Smooth muscle cell (in vitro differentiated cells): ENCODE measurements at regions not wholly inside any gene's neighbourhood (a gene's known extent, or its start where the extent isn't known, plus 50 kb on each side); places are given as distances from the start of the nearest gene placed in this dataset.

Experiments used
- DNase-seq: peaks from one replicate; lab custom pipeline; 2025; ENCODE audit not compliant: unreplicated experiment; lab: John Stamatoyannopoulos, UW
- H2AFZ ChIP-seq: fragments of 200-600 bp; sonication (generic); 2 replicates; pipeline ENCODE4 v1.6.0; 2016; ENCODE audit warnings: antibody characterized with exemption, low read depth, mild to moderate bottlenecking
- H3F3A ChIP-seq: fragments of 200-600 bp; sonication (generic); 2 replicates; pipeline ENCODE4 v1.6.0; 2017; ENCODE audit warnings: antibody characterized with exemption, low read depth
- H3K27ac ChIP-seq: fragments of 200-600 bp; sonication (generic); 2 replicates; pipeline ENCODE4 v1.5.1; 2016; ENCODE audit warnings: low read depth, mild to moderate bottlenecking
- H3K27me3 ChIP-seq: fragments of 200-600 bp; sonication (generic); 2 replicates; pipeline ENCODE4 v1.6.1; 2016; ENCODE audit warnings: low read depth, mild to moderate bottlenecking
- H3K36me3 ChIP-seq: fragments of 200-600 bp; sonication (generic); 2 replicates; pipeline ENCODE4 v1.5.1; 2016; ENCODE audit warnings: low read depth
- H3K4me1 ChIP-seq: fragments of 200-600 bp; sonication (generic); 2 replicates; pipeline ENCODE4 v1.5.1; 2016; ENCODE audit warnings: low read depth
- H3K4me2 ChIP-seq: fragments of 200-600 bp; sonication (generic); 2 replicates; pipeline ENCODE4 v1.6.0; 2016; ENCODE audit warnings: mild to moderate bottlenecking
- H3K4me3 ChIP-seq: fragments of 200-600 bp; sonication (generic); 2 replicates; pipeline ENCODE4 v1.5.1; 2016; ENCODE audit warnings: mild to moderate bottlenecking
- H3K79me2 ChIP-seq: fragments of 200-600 bp; sonication (generic); 2 replicates; pipeline ENCODE4 v1.6.0; 2016; ENCODE audit warnings: low read depth, mild to moderate bottlenecking
- H3K9ac ChIP-seq: fragments of 200-600 bp; sonication (generic); 2 replicates; pipeline ENCODE4 v1.6.0; 2016; ENCODE audit warnings: low read depth
- H3K9me3 ChIP-seq: fragments of 200-600 bp; sonication (generic); replicated peaks from 2 replicates; pipeline ENCODE4 v1.5.1; 2016; ENCODE audit warnings: low read depth
- H4K20me1 ChIP-seq: fragments of 200-600 bp; sonication (generic); 2 replicates; pipeline ENCODE4 v1.6.0; 2016; ENCODE audit warnings: low read depth
- CTCF ChIP-seq: fragments of 200-600 bp; sonication (generic); IDR thresholded peaks from 2 replicates; pipeline ENCODE4 v1.5.1; 2017; ENCODE audit warnings: borderline replicate concordance, mild to moderate bottlenecking, antibody characterized with exemption; ENCODE audit not compliant: insufficient read depth, poor library complexity, severe bottlenecking
- WGBS: methylation state at CpG from one replicate; pipeline ENCODE4 v1.1.7; 2016; ENCODE audit warnings: low lambda C conversion rate; 5-methylcytosine and 5-hydroxymethylcytosine counted together

- Histone ChIP-seq H3K4me3 (peak overlapping the region; percentile 93), H2AFZ (no peak overlapping the region), H3K9ac (peak overlapping the region; percentile 90), H3K27ac (peak overlapping the region; percentile 95), H3K27me3 (no peaks in the 10 kb centered on the region), H3F3A (peaks cover 4% of the 10 kb centered on the region), H3K4me2 (peak overlapping the region; percentile 94), H3K36me3 (no peaks in the 10 kb centered on the region), H3K4me1 (peaks cover 3% of the 10 kb centered on the region), H3K9me3 (no peaks in the 10 kb centered on the region), H3K79me2 (peaks cover 54% of the 10 kb centered on the region), H4K20me1 (peaks cover 31% of the 10 kb centered on the region)
- DNase-seq, result no peak
- 43% methylated on average over 9 of the region's 9 CpGs for WGBS
- no peak for TF ChIP-seq CTCF
These were observed 470.1 kb downstream of the SOX9 start for GRCh38 chr17:72590882-72591281.

- Histone ChIP-seq H3K9ac (peak overlapping the region; percentile 90), H3K27me3 (no peaks in the 10 kb centered on the region), H3K4me3 (peak overlapping the region; percentile 93), H2AFZ (peak overlapping the region; percentile 36), H3K27ac (peak overlapping the region; percentile 95), H3K4me2 (peak overlapping the region; percentile 94), H3K36me3 (no peaks in the 10 kb centered on the region), H3K9me3 (no peaks in the 10 kb centered on the region), H3F3A (peaks cover 4% of the 10 kb centered on the region), H4K20me1 (peaks cover 30% of the 10 kb centered on the region), H3K4me1 (peaks cover 3% of the 10 kb centered on the region), H3K79me2 (peaks cover 48% of the 10 kb centered on the region)
- DNase-seq, result no peak
- 5% methylated on average over 61 of the region's 62 CpGs for WGBS
- TF ChIP-seq CTCF, result no peak
These were observed 470.7 kb downstream of the SOX9 start for GRCh38 chr17:72591289-72592241.

DNA sequence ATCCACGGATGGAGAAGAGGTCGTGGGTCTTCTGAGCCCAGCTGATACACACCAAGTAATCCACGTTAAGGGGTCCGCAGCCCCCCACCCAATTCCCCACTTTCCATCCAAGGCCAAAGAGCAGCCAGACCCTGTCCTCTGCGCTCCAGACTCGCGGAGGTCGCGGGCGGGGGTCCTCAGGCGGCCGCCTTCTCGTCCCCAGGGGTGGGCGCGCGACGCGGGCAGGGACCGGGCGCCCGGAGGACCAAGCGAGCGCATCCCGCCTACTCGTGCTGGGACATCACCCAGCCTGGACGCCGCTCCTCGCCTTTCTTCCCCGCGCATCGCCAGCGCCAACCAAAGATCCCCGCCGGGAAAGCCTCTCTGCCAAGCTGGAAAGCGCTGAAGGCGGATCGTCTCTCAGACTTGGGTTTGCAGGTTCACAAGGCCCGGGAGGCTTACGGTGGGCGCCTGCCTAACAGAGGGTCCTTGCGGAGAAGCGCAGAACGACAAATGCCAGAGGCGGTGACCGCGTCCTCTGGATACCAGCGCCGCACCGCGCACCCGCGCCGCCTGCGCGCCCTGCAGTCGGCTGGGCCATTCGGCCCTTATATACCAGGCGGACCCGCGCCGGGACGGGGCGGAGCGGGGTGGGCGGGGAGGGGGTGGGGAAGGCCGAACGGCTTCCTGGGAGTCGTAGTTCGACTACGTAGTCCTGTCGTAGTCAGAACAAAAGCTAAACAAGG lies 471.6 kb downstream of the SOX9 start:
- Histone ChIP-seq H3K4me3 (peak overlapping the region; percentile 93), H3K9ac (peak overlapping the region; percentile 90), H4K20me1 (peaks cover 28% of the 10 kb centered on the region), H3K27ac (no peak overlapping the region), H2AFZ (peak overlapping the region; percentile 36), H3K4me2 (peak overlapping the region; percentile 94), H3F3A (peaks cover 4% of the 10 kb centered on the region), H3K36me3 (no peaks in the 10 kb centered on the region), H3K9me3 (no peaks in the 10 kb centered on the region), H3K4me1 (peaks cover 3% of the 10 kb centered on the region), H3K79me2 (peaks cover 40% of the 10 kb centered on the region), H3K27me3 (no peaks in the 10 kb centered on the region)
- WGBS, result under 1% methylated on average over 56 of the region's 71 CpGs
- TF ChIP-seq CTCF, result no peak
- peak; percentile 71 for DNase-seq
